Psoas muscle (tissue), 7 donors: ENCODE measurements at regions not wholly inside any gene's neighbourhood (a gene's known extent, or its start where the extent isn't known, plus 50 kb on each side); places are given as distances from the start of the nearest gene placed in this dataset.
"Not testable (repeated sequence)": the region's sequence is repeated elsewhere in the genome, so short reads cannot be mapped to it uniquely, and the experiment has no call there.

Experiments
- ATAC-seq, 4 donors: fragments of 200-7000 bp; cut with Tn5 transposase; one replicate each; pipeline ENCODE4 v1.9.1; 2020; ENCODE audit warnings: moderate library complexity in 3 of 4, mild to moderate bottlenecking in 2 of 4
- DNase-seq, 2 donors: peaks; one replicate each; pipeline ENCODE4 v3.0.0-alpha.2; 2020
- H3K27ac ChIP-seq: fragments of 200-600 bp; one replicate; pipeline ENCODE4 v1.8.0; 2022
- H3K27me3 ChIP-seq, 3 donors: fragments of 200-600 bp in 1 of 3; one replicate each; pipeline versions ENCODE4 v1.6.1 to v1.8.0; 2013 to 2022; ENCODE audit warnings: low read length in 2 of 3, mild to moderate bottlenecking in 2 of 3, moderate library complexity in 1 of 3; ENCODE audit not compliant: insufficient read depth in 3 of 3
- H3K36me3 ChIP-seq, 2 donors: fragments of 200-600 bp in 1 of 2; one replicate each; pipeline versions ENCODE4 v1.6.1 to v1.8.0; 2013 to 2022; ENCODE audit warnings: low read depth in 1 of 2, mild to moderate bottlenecking in 1 of 2, moderate library complexity in 1 of 2; ENCODE audit not compliant: insufficient read depth in 1 of 2
- H3K4me1 ChIP-seq: fragments of 200-600 bp; one replicate; pipeline ENCODE4 v1.8.0; 2022
- H3K4me3 ChIP-seq: fragments of 200-600 bp; one replicate; pipeline ENCODE4 v1.8.0; 2022; ENCODE audit warnings: mild to moderate bottlenecking
- H3K9me3 ChIP-seq: fragments of 200-600 bp; one replicate; pipeline ENCODE4 v1.8.0; 2022
- CTCF ChIP-seq: fragments of 200-600 bp; IDR thresholded peaks from one replicate; pipeline ENCODE4 v1.8.0; 2022; ENCODE audit warnings: antibody characterized with exemption
- WGBS, 3 donors: extraction: QIAGEN DNeasy Blood & Tissue Kit; methylation state at CpG; one replicate each; pipeline versions ENCODE4 v1.1.6 to v1.1.7; 2013; 5-methylcytosine and 5-hydroxymethylcytosine counted together
- intact Hi-C, 2 donors: fragments of 100-400 bp; cut with DNase I; formaldehyde crosslinking; loops; one replicate each; pipeline versions ENCODE4 v1.11.0 to v1.14.2; 2022
- donor health status: healthy with polysubstance abuse.
- donor health status: DM: no; HTN: no; CAD: no; lungs with moderate emphysema.
- donor health status: Bipolar disorder and iron deficiency.
- donor health status: healthy.
- donor health status: DM: yes; HTN: yes; CAD: no.
- donor health status: DM: no; HTN: no; CAD: no.
- donor health status: DM: yes; HTN: yes; CAD: no.

- DNase-seq (no peak), ATAC-seq (no peak)
- no peaks in the 10 kb centered on the region for H3K4me1 ChIP-seq
- no peak overlapping the region for H3K27ac ChIP-seq
- no peak for TF ChIP-seq CTCF
- WGBS, 3 donors: 49 to 76% (median 50%) methylated on average over 4 of the region's 4 CpGs
- no peaks in the 10 kb centered on the region for H3K27me3 ChIP-seq
- H3K36me3 ChIP-seq: no peaks in the 10 kb centered on the region
- intact Hi-C loops: no loop called here
- H3K4me3 ChIP-seq: no peak overlapping the region
- no peaks in the 10 kb centered on the region for H3K9me3 ChIP-seq
Measured at GRCh38 chr7:69076566-69076965, 521.7 kb upstream of the AUTS2 start.

- Histone ChIP-seq H3K27me3 (no peaks in the 10 kb centered on the region), H3K4me3 (no peak overlapping the region), H3K36me3 (no peaks in the 10 kb centered on the region), H3K4me1 (no peaks in the 10 kb centered on the region), H3K9me3 (no peaks in the 10 kb centered on the region), H3K27ac (no peak overlapping the region)
- 33 to 38% (median 38%) methylated on average over 9 of the region's 9 CpGs for WGBS, 3 donors
- peak in 1 of 4 donors; percentile 50 for ATAC-seq
- intact Hi-C loops: no loop called here
- DNase-seq: no peak
- TF ChIP-seq CTCF: no peak
Measured at GRCh38 chr7:69078997-69079769, 519.1 kb upstream of the AUTS2 start.

- DNase-seq, H3K4me3 ChIP-seq, H3K36me3 ChIP-seq, intact Hi-C loops, H3K27ac ChIP-seq, H3K27me3 ChIP-seq, ATAC-seq, H3K9me3 ChIP-seq, H3K4me1 ChIP-seq: not testable (repeated sequence)
- WGBS, 3 donors: 89 to 95% (median 92%) methylated on average over 2 of the region's 2 CpGs
Measured at GRCh38 chr7:69087281-69087680, 511.0 kb upstream of the AUTS2 start.

- DNase-seq: no peak
- Histone ChIP-seq H3K9me3 (no peaks in the 10 kb centered on the region), H3K4me3 (no peak overlapping the region), H3K36me3 (no peaks in the 10 kb centered on the region), H3K4me1 (no peaks in the 10 kb centered on the region), H3K27me3 (no peaks in the 10 kb centered on the region), H3K27ac (no peak overlapping the region)
- TF ChIP-seq CTCF: no peak
- intact Hi-C loops: no loop called here
- ATAC-seq: no peak
Measured at GRCh38 chr7:69088185-69088584, 510.1 kb upstream of the AUTS2 start.

GRCh38 chr7:69090936-69091335, 507.3 kb upstream of the AUTS2 start:
- TF ChIP-seq CTCF: no peak
- ATAC-seq (no peak), DNase-seq (no peak)
- Histone ChIP-seq H3K27me3 (no peaks in the 10 kb centered on the region), H3K36me3 (no peaks in the 10 kb centered on the region), H3K9me3 (peaks cover 7% of the 10 kb centered on the region), H3K4me3 (no peak overlapping the region), H3K27ac (no peak overlapping the region), H3K4me1 (no peaks in the 10 kb centered on the region)
- intact Hi-C loops: no loop called here
- WGBS, 3 donors: 27 to 46% (median 36%) methylated on average over 4 of the region's 4 CpGs
